ENCODE measurements at regions not wholly inside any gene's neighbourhood (a gene's known extent, or its start where the extent isn't known, plus 50 kb on each side); places are given as distances from the start of the nearest gene placed in this dataset.
"Not testable (repeated sequence)": the region's sequence is repeated elsewhere in the genome, so short reads cannot be mapped to it uniquely, and the experiment has no call there.

DNA sequence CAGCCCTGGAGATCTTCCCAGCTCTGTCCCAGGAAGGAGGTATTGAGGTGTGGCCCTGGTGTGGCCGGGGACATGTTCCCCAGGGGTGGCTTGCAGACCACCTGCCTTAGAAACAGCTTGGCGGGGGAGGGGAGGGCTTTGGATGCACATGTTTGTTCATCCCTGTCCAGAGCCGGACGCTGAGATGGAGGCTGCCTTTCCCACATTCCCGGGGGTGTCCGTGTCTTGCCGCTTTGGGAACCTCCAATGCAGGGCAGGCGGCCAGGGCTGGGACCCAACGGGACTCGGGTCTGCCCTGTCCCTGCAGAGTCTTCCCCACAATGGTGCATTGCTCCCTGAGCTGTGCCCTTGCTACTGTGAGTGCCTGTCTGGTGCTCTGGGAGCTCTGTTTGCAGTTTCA, 319.5 kb upstream of the SFSWAP start:
- no peaks in the 10 kb centered on the region for H3K4me1 ChIP-seq (ENCODE audit: control insufficient read depth, extremely low read depth, insufficient read depth, low read length)
- peaks cover 9% of the 10 kb centered on the region for H3K9me3 ChIP-seq (ENCODE audit: control insufficient read depth, low read depth, low read length)

GRCh38 chr12:131394752-131395151, 316.1 kb upstream of the SFSWAP start:
- H3K9me1 ChIP-seq (ENCODE audit: control insufficient read depth, extremely low read depth, insufficient read depth, low read length); dilution Hi-C loops (cut with MboI; ENCODE audit: extremely low pct_ligation_motif_present, low sequenced_read_pairs); H3K4me1 ChIP-seq (ENCODE audit: control insufficient read depth, extremely low read depth, insufficient read depth, low read length); H4K20me1 ChIP-seq (ENCODE audit: control insufficient read depth, extremely low read depth, insufficient read depth, low read length); H3K4me2 ChIP-seq (ENCODE audit: control insufficient read depth, extremely low read depth, insufficient read depth, low read depth, low read length); FAIRE-seq; H3K4me3 ChIP-seq (ENCODE audit: control insufficient read depth in 2 of 3, extremely low read depth in 1 of 3, insufficient read depth in 2 of 3, low read depth in 1 of 3, low read length in 3 of 3); H3K27me3 ChIP-seq (ENCODE audit: control insufficient read depth, extremely low read depth, insufficient read depth, low read length); H3K9ac ChIP-seq (ENCODE audit: control insufficient read depth, extremely low read depth, insufficient read depth, low read length); H3K27ac ChIP-seq (ENCODE audit: control insufficient read depth, insufficient read depth, low read length); H3K9me3 ChIP-seq (ENCODE audit: control insufficient read depth, low read depth, low read length); H3K36me3 ChIP-seq (ENCODE audit: control insufficient read depth in 2 of 2, extremely low read depth in 1 of 2, insufficient read depth in 2 of 2, low read length in 2 of 2); H3K79me2 ChIP-seq (ENCODE audit: control insufficient read depth, insufficient read depth, low read length); DNase-seq (ENCODE audit: low read depth, low spot score); H2AFZ ChIP-seq (ENCODE audit: control insufficient read depth, low read length): not testable (repeated sequence)

More for the DNA sequence above, 319.5 kb upstream of the SFSWAP start:
- no peak for DNase-seq (ENCODE audit: low read depth, low spot score)
- Histone ChIP-seq H3K27ac (ENCODE audit: control insufficient read depth, insufficient read depth, low read length) (no peak overlapping the region), H3K79me2 (ENCODE audit: control insufficient read depth, insufficient read depth, low read length) (no peaks in the 10 kb centered on the region), H3K9me1 (ENCODE audit: control insufficient read depth, extremely low read depth, insufficient read depth, low read length) (no peaks in the 10 kb centered on the region), H3K27me3 (ENCODE audit: control insufficient read depth, extremely low read depth, insufficient read depth, low read length) (no peaks in the 10 kb centered on the region), H2AFZ (ENCODE audit: control insufficient read depth, low read length) (no peak overlapping the region), H3K36me3 (ENCODE audit: control insufficient read depth in 2 of 2, extremely low read depth in 1 of 2, insufficient read depth in 2 of 2, low read length in 2 of 2) (no peaks in the 10 kb centered on the region), H3K9ac (ENCODE audit: control insufficient read depth, extremely low read depth, insufficient read depth, low read length) (no peak overlapping the region), H4K20me1 (ENCODE audit: control insufficient read depth, extremely low read depth, insufficient read depth, low read length) (no peaks in the 10 kb centered on the region), H3K4me2 (ENCODE audit: control insufficient read depth, extremely low read depth, insufficient read depth, low read depth, low read length) (no peak overlapping the region), H3K4me3 (ENCODE audit: control insufficient read depth in 2 of 3, extremely low read depth in 1 of 3, insufficient read depth in 2 of 3, low read depth in 1 of 3, low read length in 3 of 3) (no peak overlapping the region)
- no peak for FAIRE-seq
- dilution Hi-C loops (cut with MboI; ENCODE audit: extremely low pct_ligation_motif_present, low sequenced_read_pairs): no loop called here
- TF ChIP-seq EZH2 (IDR thresholded peaks at IDR 0.05; ENCODE audit: low read length): no peak
- TF ChIP-seq, protein P1, sequence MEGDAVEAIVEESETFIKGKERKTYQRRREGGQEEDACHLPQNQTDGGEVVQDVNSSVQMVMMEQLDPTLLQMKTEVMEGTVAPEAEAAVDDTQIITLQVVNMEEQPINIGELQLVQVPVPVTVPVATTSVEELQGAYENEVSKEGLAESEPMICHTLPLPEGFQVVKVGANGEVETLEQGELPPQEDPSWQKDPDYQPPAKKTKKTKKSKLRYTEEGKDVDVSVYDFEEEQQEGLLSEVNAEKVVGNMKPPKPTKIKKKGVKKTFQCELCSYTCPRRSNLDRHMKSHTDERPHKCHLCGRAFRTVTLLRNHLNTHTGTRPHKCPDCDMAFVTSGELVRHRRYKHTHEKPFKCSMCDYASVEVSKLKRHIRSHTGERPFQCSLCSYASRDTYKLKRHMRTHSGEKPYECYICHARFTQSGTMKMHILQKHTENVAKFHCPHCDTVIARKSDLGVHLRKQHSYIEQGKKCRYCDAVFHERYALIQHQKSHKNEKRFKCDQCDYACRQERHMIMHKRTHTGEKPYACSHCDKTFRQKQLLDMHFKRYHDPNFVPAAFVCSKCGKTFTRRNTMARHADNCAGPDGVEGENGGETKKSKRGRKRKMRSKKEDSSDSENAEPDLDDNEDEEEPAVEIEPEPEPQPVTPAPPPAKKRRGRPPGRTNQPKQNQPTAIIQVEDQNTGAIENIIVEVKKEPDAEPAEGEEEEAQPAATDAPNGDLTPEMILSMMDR (optimal IDR thresholded peaks at IDR 0.05 in 1 of 3, IDR thresholded peaks at IDR 0.05 in 1 of 3, conservative IDR thresholded peaks at IDR 0.05 in 1 of 3; ENCODE audit: extremely low read depth in 1 of 3, insufficient read depth in 2 of 3, low read length in 3 of 3): no peak

DNA sequence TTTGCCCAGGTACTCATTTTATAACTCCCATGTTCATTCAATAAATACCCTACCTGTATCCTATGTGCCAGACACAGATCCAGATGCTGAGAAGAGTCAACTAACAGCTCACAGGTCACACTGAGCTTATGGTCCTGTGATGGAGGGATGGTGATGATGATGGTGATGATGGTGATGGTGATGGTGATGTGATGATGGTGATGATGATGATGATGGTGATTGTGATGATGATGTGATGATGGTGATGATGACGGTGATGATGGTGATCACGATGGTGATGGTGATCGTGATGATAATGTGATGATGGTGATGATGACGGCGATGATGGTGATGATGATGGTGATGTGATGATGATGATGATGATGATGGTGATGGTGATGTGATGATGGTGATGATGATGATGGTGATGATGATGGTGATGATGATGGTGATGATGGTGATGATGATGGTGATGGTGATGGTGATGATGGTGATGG, 315.6 kb upstream of the SFSWAP start:
- H3K79me2 ChIP-seq (ENCODE audit: control insufficient read depth, insufficient read depth, low read length); H2AFZ ChIP-seq (ENCODE audit: control insufficient read depth, low read length); H3K9me1 ChIP-seq (ENCODE audit: control insufficient read depth, extremely low read depth, insufficient read depth, low read length); H4K20me1 ChIP-seq (ENCODE audit: control insufficient read depth, extremely low read depth, insufficient read depth, low read length); DNase-seq (ENCODE audit: low read depth, low spot score); H3K36me3 ChIP-seq (ENCODE audit: control insufficient read depth in 2 of 2, extremely low read depth in 1 of 2, insufficient read depth in 2 of 2, low read length in 2 of 2); FAIRE-seq; dilution Hi-C loops (cut with MboI; ENCODE audit: extremely low pct_ligation_motif_present, low sequenced_read_pairs); H3K9me3 ChIP-seq (ENCODE audit: control insufficient read depth, low read depth, low read length); H3K9ac ChIP-seq (ENCODE audit: control insufficient read depth, extremely low read depth, insufficient read depth, low read length); H3K4me1 ChIP-seq (ENCODE audit: control insufficient read depth, extremely low read depth, insufficient read depth, low read length); H3K4me2 ChIP-seq (ENCODE audit: control insufficient read depth, extremely low read depth, insufficient read depth, low read depth, low read length); H3K27me3 ChIP-seq (ENCODE audit: control insufficient read depth, extremely low read depth, insufficient read depth, low read length); H3K27ac ChIP-seq (ENCODE audit: control insufficient read depth, insufficient read depth, low read length); H3K4me3 ChIP-seq (ENCODE audit: control insufficient read depth in 2 of 3, extremely low read depth in 1 of 3, insufficient read depth in 2 of 3, low read depth in 1 of 3, low read length in 3 of 3): not testable (repeated sequence)

Measured in keratinocyte (primary cell).